HepG2 (cell line): ENCODE measurements at regions not wholly inside any gene's neighbourhood (a gene's known extent, or its start where the extent isn't known, plus 50 kb on each side); places are given as distances from the start of the nearest gene placed in this dataset.

Source experiments
- ATAC-seq: fragments of 200-7000 bp; cut with Tn5 transposase; 3 replicates; pipeline ENCODE4 v1.9.1; 2020; ENCODE audit warnings: mild to moderate bottlenecking, moderate library complexity
- BruUV-seq: library from RNA; stranded (reverse); fragments of 400-500 nt; replicated peaks from 2 replicates; lab custom pipeline; 2021; lab: Mats Ljungman, UMichigan
- CTCF ChIA-PET: fragments of 300-600 bp; formaldehyde crosslinking; extraction: SDS; loops from one replicate; lab custom pipeline; 2021; ENCODE audit warnings: low total read pairs, inconsistent platforms, low intra/inter-chr PET ratio; lab: Yijun Ruan, JAX
- POLR2A ChIA-PET: fragments of 350-600 bp; sonication (Branson Sonifier 250); formaldehyde crosslinking; loops from one replicate; lab custom pipeline; 2020; ENCODE audit warnings: antibody characterized with exemption, inconsistent platforms; lab: Yijun Ruan, JAX
- DNase-seq: peaks from one replicate; pipeline ENCODE4 v3.0.0-alpha.2; 2015; ENCODE audit warnings: low spot score
- FAIRE-seq: peaks from 3 replicates; lab custom pipeline; 2011; peaks lifted over from hg19 to GRCh38; lab: Jason Lieb, UNC
- H2AFZ ChIP-seq: one replicate; pipeline ENCODE4 v1.6.1; 2011; ENCODE audit warnings: low read length, inconsistent platforms
- H3K27ac ChIP-seq: fragments of 300-600 bp; 3 replicates; pipeline ENCODE4 v1.8.0; 2011; ENCODE audit warnings: mixed run types, mild to moderate bottlenecking, mixed read lengths, low read length, inconsistent platforms; ENCODE audit not compliant: insufficient read depth; ENCODE audit errors: extremely low read length
- H3K27me3 ChIP-seq, 2 experiments: fragments of 200-600 bp in 1 of 2; 2 replicates in 1 of 2; 3 replicates in 1 of 2; pipeline versions ENCODE4 v1.6.0 to v1.8.0; 2011; ENCODE audit warnings: low read length in 2 of 2, mild to moderate bottlenecking in 2 of 2, moderate library complexity in 2 of 2, inconsistent platforms in 1 of 2; ENCODE audit not compliant: insufficient read depth in 2 of 2, control insufficient read depth in 1 of 2
- H3K36me3 ChIP-seq, 2 experiments: fragments of 200-600 bp in 1 of 2; replicated peaks in 1 of 2; 2 replicates in 1 of 2; 3 replicates in 1 of 2; pipeline versions ENCODE4 v1.5.1 to v1.8.0; 2011; ENCODE audit warnings: low read length in 2 of 2, inconsistent platforms in 1 of 2; ENCODE audit not compliant: insufficient read depth in 2 of 2, control insufficient read depth in 1 of 2
- H3K4me1 ChIP-seq: 2 replicates; pipeline ENCODE4 v1.5.1; 2012; ENCODE audit warnings: low read length, inconsistent platforms; ENCODE audit not compliant: insufficient read depth
- H3K4me2 ChIP-seq: 2 replicates; pipeline ENCODE4 v1.6.0; 2011; ENCODE audit warnings: low read depth, low read length, inconsistent platforms
- H3K4me3 ChIP-seq, 3 experiments: fragments of 200-600 bp in 1 of 3; sonication (generic), shearing (Covaris generic) in 1 of 3; replicated peaks in 1 of 3; 2 replicates each; pipeline ENCODE4 v1.5.1; 2011 to 2016; ENCODE audit warnings: low read length in 3 of 3, inconsistent platforms in 2 of 3, low read depth in 2 of 3, mild to moderate bottlenecking in 2 of 3, control low read depth in 1 of 3, mixed read lengths in 1 of 3; ENCODE audit not compliant: insufficient read depth in 1 of 3
- H3K79me2 ChIP-seq: one replicate; pipeline ENCODE4 v1.6.1; 2011; ENCODE audit warnings: low read length, inconsistent platforms; ENCODE audit not compliant: insufficient read depth
- H3K9ac ChIP-seq: 2 replicates; pipeline ENCODE4 v1.6.0; 2011; ENCODE audit warnings: mild to moderate bottlenecking, low read depth, low read length, inconsistent platforms; ENCODE audit not compliant: insufficient read depth
- H3K9me3 ChIP-seq: 2 replicates; pipeline ENCODE4 v1.5.1; 2012; ENCODE audit warnings: mild to moderate bottlenecking, low read length
- H4K20me1 ChIP-seq: 2 replicates; pipeline ENCODE4 v1.6.0; 2011; ENCODE audit warnings: inconsistent platforms, mild to moderate bottlenecking, low read length, moderate library complexity; ENCODE audit not compliant: insufficient read depth
- EHMT2 ChIP-seq: fragments of 200-600 bp; sonication (generic); IDR thresholded peaks from 2 replicates; pipeline ENCODE4 v1.7.0; 2017; ENCODE audit warnings: antibody characterized with exemption, low read depth, low read length, borderline replicate concordance
- FIP1L1 ChIP-seq: fragments of 200-400 bp; formaldehyde crosslinking; IDR thresholded peaks from 2 replicates; pipeline ENCODE4 v1.6.1; 2018; ENCODE audit warnings: low read depth, mild to moderate bottlenecking, low read length, moderate library complexity, borderline replicate concordance; ENCODE audit not compliant: insufficient read depth
- KLF6 ChIP-seq: IDR thresholded peaks from 2 replicates; pipeline ENCODE4 v1.8.0; 2016; ENCODE audit warnings: missing biosample characterization, missing genetic modification reagents
- MTERF4 ChIP-seq: sonication (generic); formaldehyde crosslinking; IDR thresholded peaks from 2 replicates; pipeline ENCODE4 v1.8.0; 2023; ENCODE audit warnings: mild to moderate bottlenecking, missing genetic modification reagents
- PCBP1 ChIP-seq: fragments of 200-400 bp; formaldehyde crosslinking; IDR thresholded peaks from 2 replicates; pipeline ENCODE4 v1.6.1; 2017; ENCODE audit warnings: mild to moderate bottlenecking, low read depth, low read length, borderline replicate concordance
- PHF20 ChIP-seq: sonication (generic); formaldehyde crosslinking; IDR thresholded peaks from 2 replicates; pipeline ENCODE4 v1.5.0; 2020; ENCODE audit warnings: mild to moderate bottlenecking, missing genetic modification reagents
- PRDM4 ChIP-seq: sonication (generic); formaldehyde crosslinking; IDR thresholded peaks from 2 replicates; pipeline ENCODE4 v1.9.0; 2021; ENCODE audit warnings: missing genetic modification reagents, borderline replicate concordance
- ZNF747 ChIP-seq: sonication (generic); formaldehyde crosslinking; IDR thresholded peaks from 2 replicates; pipeline ENCODE4 v1.8.1; 2023; ENCODE audit warnings: missing genetic modification reagents, mild to moderate bottlenecking, borderline replicate concordance
- WGBS: methylation state at CpG from one replicate; pipeline ENCODE4 v1.1.6; 2017; ENCODE audit warnings: low lambda C conversion rate; 5-methylcytosine and 5-hydroxymethylcytosine counted together
- in situ Hi-C: cut with HindIII; loops from 2 replicates; pipeline ENCODE4 v1.10.0; 2017; ENCODE audit warnings: low pct_unique_long_range_greater_than_20kb; ENCODE audit not compliant: extremely low pct_ligation_motif_present
- intact Hi-C: fragments of 100-400 bp; cut with micrococcal nuclease; formaldehyde crosslinking; loops from one replicate; pipeline ENCODE4 v1.10.0; 2022; ENCODE audit not compliant: unreplicated experiment
- TF ChIP-seq, protein P1 (sequence below): sonication (generic); formaldehyde crosslinking; IDR thresholded peaks from 2 replicates; pipeline ENCODE4 v1.4.0; 2020; ENCODE audit warnings: missing genetic modification reagents, borderline replicate concordance
- TF ChIP-seq, protein P2 (sequence below): sonication (generic); formaldehyde crosslinking; IDR thresholded peaks from 2 replicates; pipeline ENCODE4 v1.5.0; 2020; ENCODE audit warnings: mild to moderate bottlenecking, missing genetic modification reagents, borderline replicate concordance

- H3K36me3 ChIP-seq, result no peaks in the 10 kb centered on the region
- no peak overlapping the region for H3K4me3 ChIP-seq
- no peaks in the 10 kb centered on the region for H3K27me3 ChIP-seq
- H3K4me2 ChIP-seq, result no peak overlapping the region
- no peaks in the 10 kb centered on the region for H3K4me1 ChIP-seq
- no peaks in the 10 kb centered on the region for H3K9me3 ChIP-seq
- CTCF ChIA-PET, result no interaction called here
- 3% methylated on average over 2 of the region's 2 CpGs for WGBS
- no peak for TF ChIP-seq PCBP1
- TF ChIP-seq KLF6 (CRISPR knock-in tag), result no peak
- POLR2A ChIA-PET, result no interaction called here
- no peaks in the 10 kb centered on the region for H3K79me2 ChIP-seq
- in situ Hi-C loops, result no loop called here
- H4K20me1 ChIP-seq, result no peaks in the 10 kb centered on the region
- H3K9ac ChIP-seq, result no peak overlapping the region
- no peak overlapping the region for H2AFZ ChIP-seq
- H3K27ac ChIP-seq, result no peak overlapping the region
- no peak for DNase-seq
- intact Hi-C loops, result no loop called here
- no TSS peak for BruUV-seq
- no peak for FAIRE-seq
- no peak for ATAC-seq
Observed at GRCh38 chr10:56181607-56182006, 179.5 kb downstream of the ZWINT start.

DNA sequence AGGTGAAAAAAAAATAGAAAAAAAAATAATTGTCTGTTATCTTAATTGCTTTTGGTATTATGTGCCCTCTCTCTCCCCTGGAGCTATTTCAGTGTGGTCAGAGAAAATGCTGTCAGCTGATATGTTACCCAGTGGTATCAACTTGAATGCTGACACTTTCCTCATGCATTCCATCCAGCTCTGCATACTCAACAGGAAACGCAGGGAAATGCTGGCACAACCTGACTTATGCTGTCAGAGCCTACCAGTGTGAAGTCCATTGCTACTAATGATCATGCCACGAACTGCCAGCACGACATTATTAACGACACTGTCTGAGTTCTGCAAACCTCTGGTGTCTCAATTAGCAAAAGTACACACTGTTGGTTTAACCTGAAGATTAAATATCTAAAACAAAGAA, 182.8 kb downstream of the ZWINT start:
- ATAC-seq, result no peak
- Histone ChIP-seq H3K9me3 (no peaks in the 10 kb centered on the region), H3K36me3 (no peaks in the 10 kb centered on the region), H3K4me3 (no peak overlapping the region), H3K27me3 (no peaks in the 10 kb centered on the region), H3K79me2 (no peaks in the 10 kb centered on the region), H4K20me1 (no peaks in the 10 kb centered on the region), H2AFZ (no peak overlapping the region), H3K27ac (no peak overlapping the region), H3K4me1 (no peaks in the 10 kb centered on the region), H3K4me2 (no peak overlapping the region), H3K9ac (no peak overlapping the region)
- in situ Hi-C loops, result no loop called here
- no TSS peak for BruUV-seq
- ChIA-PET CTCF (no interaction called here), POLR2A (no interaction called here)
- DNase-seq, result no peak
- intact Hi-C loops, result no loop called here
- FAIRE-seq, result no peak
- 0% methylated on average over 4 of the region's 4 CpGs for WGBS
- TF ChIP-seq, protein P1, sequence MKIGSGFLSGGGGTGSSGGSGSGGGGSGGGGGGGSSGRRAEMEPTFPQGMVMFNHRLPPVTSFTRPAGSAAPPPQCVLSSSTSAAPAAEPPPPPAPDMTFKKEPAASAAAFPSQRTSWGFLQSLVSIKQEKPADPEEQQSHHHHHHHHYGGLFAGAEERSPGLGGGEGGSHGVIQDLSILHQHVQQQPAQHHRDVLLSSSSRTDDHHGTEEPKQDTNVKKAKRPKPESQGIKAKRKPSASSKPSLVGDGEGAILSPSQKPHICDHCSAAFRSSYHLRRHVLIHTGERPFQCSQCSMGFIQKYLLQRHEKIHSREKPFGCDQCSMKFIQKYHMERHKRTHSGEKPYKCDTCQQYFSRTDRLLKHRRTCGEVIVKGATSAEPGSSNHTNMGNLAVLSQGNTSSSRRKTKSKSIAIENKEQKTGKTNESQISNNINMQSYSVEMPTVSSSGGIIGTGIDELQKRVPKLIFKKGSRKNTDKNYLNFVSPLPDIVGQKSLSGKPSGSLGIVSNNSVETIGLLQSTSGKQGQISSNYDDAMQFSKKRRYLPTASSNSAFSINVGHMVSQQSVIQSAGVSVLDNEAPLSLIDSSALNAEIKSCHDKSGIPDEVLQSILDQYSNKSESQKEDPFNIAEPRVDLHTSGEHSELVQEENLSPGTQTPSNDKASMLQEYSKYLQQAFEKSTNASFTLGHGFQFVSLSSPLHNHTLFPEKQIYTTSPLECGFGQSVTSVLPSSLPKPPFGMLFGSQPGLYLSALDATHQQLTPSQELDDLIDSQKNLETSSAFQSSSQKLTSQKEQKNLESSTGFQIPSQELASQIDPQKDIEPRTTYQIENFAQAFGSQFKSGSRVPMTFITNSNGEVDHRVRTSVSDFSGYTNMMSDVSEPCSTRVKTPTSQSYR (CRISPR knock-in tag), result no peak
- TF ChIP-seq FIP1L1, result no peak
- no peak for TF ChIP-seq MTERF4 (CRISPR knock-in tag)
- TF ChIP-seq ZNF747 (CRISPR knock-in tag), result no peak
- no peak for TF ChIP-seq EHMT2
- no peak for TF ChIP-seq PHF20 (CRISPR knock-in tag)
- TF ChIP-seq, protein P2, sequence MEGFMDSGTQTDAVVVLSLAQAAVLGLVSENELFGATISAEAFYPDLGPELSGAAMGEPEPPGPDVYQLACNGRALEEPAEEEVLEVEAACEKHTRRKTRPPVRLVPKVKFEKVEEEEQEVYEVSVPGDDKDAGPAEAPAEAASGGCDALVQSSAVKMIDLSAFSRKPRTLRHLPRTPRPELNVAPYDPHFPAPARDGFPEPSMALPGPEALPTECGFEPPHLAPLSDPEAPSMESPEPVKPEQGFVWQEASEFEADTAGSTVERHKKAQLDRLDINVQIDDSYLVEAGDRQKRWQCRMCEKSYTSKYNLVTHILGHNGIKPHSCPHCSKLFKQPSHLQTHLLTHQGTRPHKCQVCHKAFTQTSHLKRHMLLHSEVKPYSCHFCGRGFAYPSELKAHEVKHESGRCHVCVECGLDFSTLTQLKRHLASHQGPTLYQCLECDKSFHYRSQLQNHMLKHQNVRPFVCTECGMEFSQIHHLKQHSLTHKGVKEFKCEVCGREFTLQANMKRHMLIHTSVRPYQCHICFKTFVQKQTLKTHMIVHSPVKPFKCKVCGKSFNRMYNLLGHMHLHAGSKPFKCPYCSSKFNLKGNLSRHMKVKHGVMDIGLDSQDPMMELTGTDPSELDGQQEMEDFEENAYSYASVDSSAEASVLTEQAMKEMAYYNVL, result no peak
- no peak for TF ChIP-seq PRDM4
